ENCODE measurements at regions not wholly inside any gene's neighbourhood (a gene's known extent, or its start where the extent isn't known, plus 50 kb on each side); places are given as distances from the start of the nearest gene placed in this dataset.
A peak's percentile ranks its signal among the peaks of the same experiment; 100 is the strongest.
"Not testable (repeated sequence)": the region's sequence is repeated elsewhere in the genome, so short reads cannot be mapped to it uniquely, and the experiment has no call there.

GRCh38 chr1:146411923-146412322, 183.1 kb upstream of the NOTCH2NLA start:
- DNase-seq, result not testable (repeated sequence)

GRCh38 chr1:146409817-146410441, 181.1 kb upstream of the NOTCH2NLA start:
- DNase-seq, result not testable (repeated sequence)

GRCh38 chr1:146409116-146409801, 180.4 kb upstream of the NOTCH2NLA start:
- DNase-seq, result not testable (repeated sequence)

GRCh38 chr1:146401281-146401825, 172.5 kb upstream of the NOTCH2NLA start:
- not testable (repeated sequence) for DNase-seq

GRCh38 chr1:146400173-146401121, 171.6 kb upstream of the NOTCH2NLA start:
- DNase-seq, result not testable (repeated sequence)

GRCh38 chr1:146399225-146399624, 170.4 kb upstream of the NOTCH2NLA start:
- not testable (repeated sequence) for DNase-seq

GRCh38 chr1:146396801-146397200, 168.0 kb upstream of the NOTCH2NLA start:
- not testable (repeated sequence) for DNase-seq

- not testable (repeated sequence) for DNase-seq
These were observed 167.4 kb upstream of the NOTCH2NLA start for GRCh38 chr1:146396242-146396641.

- not testable (repeated sequence) for DNase-seq
These were observed 165.0 kb upstream of the NOTCH2NLA start for GRCh38 chr1:146393796-146394195.

- not testable (repeated sequence) for DNase-seq
These were observed 164.3 kb upstream of the NOTCH2NLA start for GRCh38 chr1:146393154-146393553.

GRCh38 chr1:146389178-146389577, 160.4 kb upstream of the NOTCH2NLA start:
- DNase-seq, result not testable (repeated sequence)

GRCh38 chr1:146387750-146388469, 159.1 kb upstream of the NOTCH2NLA start:
- DNase-seq, result not testable (repeated sequence)

GRCh38 chr1:146386851-146387749, 158.3 kb upstream of the NOTCH2NLA start:
- peak; percentile 79 to 91 for DNase-seq

- DNase-seq, result not testable (repeated sequence)
These were observed 152.4 kb upstream of the NOTCH2NLA start for GRCh38 chr1:146381196-146381595.

GRCh38 chr1:146376708-146377496, 148.1 kb upstream of the NOTCH2NLA start:
- peak; percentile 85 to 91 for DNase-seq

- peak; percentile 79 to 81 for DNase-seq
These were observed 147.5 kb upstream of the NOTCH2NLA start for GRCh38 chr1:146376309-146376707.

- not testable (repeated sequence) for DNase-seq
These were observed 146.3 kb upstream of the NOTCH2NLA start for GRCh38 chr1:146375108-146375507.

GRCh38 chr1:146369940-146370339, 141.1 kb upstream of the NOTCH2NLA start:
- peak; percentile 9 to 31 for DNase-seq

- not testable (repeated sequence) for DNase-seq
These were observed 126.6 kb upstream of the NOTCH2NLA start for GRCh38 chr1:146355373-146355772.
